Adrenal gland (tissue), 9 donors: ENCODE measurements at regions not wholly inside any gene's neighbourhood (a gene's known extent, or its start where the extent isn't known, plus 50 kb on each side); places are given as distances from the start of the nearest gene placed in this dataset.

Experiments used
- DNase-seq, 7 donors: peaks; one replicate each; pipeline ENCODE4 v3.0.0-alpha.2; 2019 to 2020
- H3K27ac ChIP-seq, 5 donors: fragments of 200-600 bp; sonication (generic) in 4 of 5; 1 replicate in 3 of 5; 2 replicates in 2 of 5; pipeline versions ENCODE4 v1.5.1 to v1.8.0; 2016 to 2020; ENCODE audit warnings: mild to moderate bottlenecking in 1 of 5
- H3K27me3 ChIP-seq: fragments of 200-600 bp; 2 replicates; pipeline ENCODE4 v1.8.0; 2021
- H3K36me3 ChIP-seq, 2 donors: fragments of 200-600 bp; replicated peaks in 1 of 2; 1 replicate in 1 of 2; 2 replicates in 1 of 2; pipeline versions ENCODE4 v1.5.1 to v1.8.0; 2018 to 2022
- H3K4me1 ChIP-seq, 2 donors: fragments of 200-600 bp; replicated peaks in 1 of 2; 1 replicate in 1 of 2; 2 replicates in 1 of 2; pipeline versions ENCODE4 v1.5.1 to v1.8.0; 2018 to 2021
- H3K4me3 ChIP-seq, 4 donors: fragments of 200-600 bp; sonication (generic) in 3 of 4; one replicate each; pipeline ENCODE4 v1.5.1; 2016 to 2018
- H3K9me3 ChIP-seq, 3 donors: fragments of 200-600 bp; sonication (generic) in 1 of 3; replicated peaks in 1 of 3; 1 replicate in 2 of 3; 2 replicates in 1 of 3; pipeline versions ENCODE4 v1.5.1 to v1.8.0; 2016 to 2021
- CTCF ChIP-seq, 6 experiments: fragments of 450-650 bp in 4 of 6; fragments of 200-600 bp in 2 of 6; sonication (generic) in 1 of 6; IDR thresholded peaks; 1 replicate in 5 of 6; 2 replicates in 1 of 6; pipeline versions ENCODE4 v1.5.1 to v1.8.0; 2016 to 2021; ENCODE audit warnings: antibody characterized with exemption in 6 of 6, mild to moderate bottlenecking in 2 of 6, moderate library complexity in 1 of 6
- POLR2A ChIP-seq, 2 donors: fragments of 450-650 bp; IDR thresholded peaks; one replicate each; pipeline ENCODE4 v1.6.1; 2017; ENCODE audit warnings: antibody characterized with exemption in 2 of 2, mild to moderate bottlenecking in 2 of 2, moderate library complexity in 1 of 2
- WGBS, 4 donors: extraction: QIAGEN DNeasy Blood & Tissue Kit in 2 of 4; methylation state at CpG; one replicate each; pipeline versions ENCODE4 v1.1.5 to v1.1.7; 2013 to 2017; 5-methylcytosine and 5-hydroxymethylcytosine counted together
- intact Hi-C, 2 donors: fragments of 100-400 bp; cut with DNase I; formaldehyde crosslinking; loops; one replicate each; pipeline versions ENCODE4 v1.14.1 to v1.15.0; 2022 to 2023
- donor health status: healthy with polysubstance abuse.
- donor health status: Bipolar disorder and iron deficiency.
- donor health status: DM: yes; HTN: yes; CAD: no.
- donor health status: DM: no; HTN: no; CAD: no.
- donor health status: DM: no; HTN: no; CAD: no.

DNA sequence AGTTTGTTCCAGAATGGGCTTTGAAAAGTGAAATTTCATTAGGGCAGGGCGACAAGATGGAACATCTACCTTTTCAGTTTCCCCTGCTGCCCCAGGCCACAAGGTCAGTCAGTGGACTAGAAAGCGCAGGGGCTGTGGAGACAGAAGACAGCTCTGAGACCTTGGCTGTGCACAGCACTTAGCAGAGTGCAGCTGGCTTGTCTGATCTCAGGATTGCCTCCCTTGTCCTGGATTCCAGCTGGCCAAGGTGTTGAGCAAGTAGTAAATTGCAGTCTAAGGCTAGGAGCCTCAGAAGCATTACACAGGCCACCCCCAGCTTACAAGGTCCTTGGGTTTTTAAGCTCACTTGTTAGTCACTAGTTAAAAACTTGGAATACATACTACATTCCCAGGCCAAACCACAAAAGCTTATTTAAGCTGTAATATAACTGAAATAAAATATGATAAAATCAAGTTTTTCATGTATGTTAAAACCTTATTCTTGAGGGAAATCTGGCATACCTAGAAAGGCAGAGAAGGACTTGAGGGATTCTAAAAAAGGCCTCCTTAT, 67.3 kb upstream of the NPY start:
- Histone ChIP-seq H3K27me3 (no peaks in the 10 kb centered on the region), H3K4me1 (no peaks in the 10 kb centered on the region), H3K9me3 (no peaks in the 10 kb centered on the region), H3K36me3 (no peaks in the 10 kb centered on the region), H3K4me3 (no peak overlapping the region), H3K27ac (no peak overlapping the region)
- 63 to 89% (median 68%) methylated on average over 2 of the region's 2 CpGs for WGBS, 4 donors
- intact Hi-C loops = no loop called here
- TF ChIP-seq CTCF (IDR thresholded peaks at IDR 0.05) (no peak), POLR2A (IDR thresholded peaks at IDR 0.05) (no peak)
- DNase-seq = no peak

DNA sequence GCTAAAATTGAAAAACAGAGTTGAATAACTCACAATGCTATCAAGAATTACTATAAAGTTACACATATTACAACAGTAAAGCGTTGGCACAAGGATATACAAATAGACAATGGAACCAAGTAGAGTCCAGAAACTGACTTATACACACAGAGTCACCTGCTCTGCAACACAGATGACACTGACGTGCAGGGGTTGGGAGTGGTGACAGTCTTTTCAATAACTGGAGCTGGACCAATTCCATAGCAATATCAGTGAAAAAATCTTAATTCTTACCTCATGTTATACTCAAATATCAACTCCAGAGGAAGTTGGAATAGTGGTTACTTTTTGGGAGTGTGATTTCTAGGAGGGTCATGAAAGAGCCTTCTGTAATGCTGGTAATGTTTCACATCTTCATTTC, 62.5 kb upstream of the NPY start:
- H3K4me3 ChIP-seq = no peak overlapping the region
- H3K27me3 ChIP-seq = no peaks in the 10 kb centered on the region
- WGBS, 4 donors = 54 to 64% (median 57%) methylated on average over 2 of the region's 2 CpGs
- intact Hi-C loops = no loop called here
- TF ChIP-seq POLR2A (IDR thresholded peaks at IDR 0.05) (no peak), CTCF (IDR thresholded peaks at IDR 0.05) (no peak)
- no peaks in the 10 kb centered on the region for H3K9me3 ChIP-seq
- H3K4me1 ChIP-seq = no peaks in the 10 kb centered on the region
- no peak overlapping the region for H3K27ac ChIP-seq
- no peak for DNase-seq
- H3K36me3 ChIP-seq = no peaks in the 10 kb centered on the region

DNA sequence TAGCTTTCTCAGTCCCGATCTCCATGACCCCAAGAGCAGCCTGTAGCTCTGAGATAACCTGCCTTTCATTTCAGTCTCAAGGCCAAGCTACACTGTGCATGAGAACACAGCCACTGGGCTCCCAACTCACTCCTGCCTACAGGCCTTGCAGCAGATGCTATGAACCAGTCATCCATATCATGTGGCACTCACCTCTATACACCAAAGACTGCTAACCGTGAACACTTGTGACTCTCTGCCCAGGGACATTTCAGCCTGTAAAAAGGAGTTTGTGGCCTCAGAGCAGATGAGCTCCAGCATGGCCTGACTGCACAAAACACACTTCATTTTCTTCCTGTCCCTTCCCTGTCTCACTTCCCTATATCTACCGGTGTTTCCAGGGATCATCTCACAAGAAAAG, 56.9 kb upstream of the NPY start:
- DNase-seq = no peak
- Histone ChIP-seq H3K4me3 (no peak overlapping the region), H3K27me3 (no peaks in the 10 kb centered on the region), H3K36me3 (no peaks in the 10 kb centered on the region), H3K9me3 (no peaks in the 10 kb centered on the region), H3K27ac (no peak overlapping the region), H3K4me1 (no peaks in the 10 kb centered on the region)
- intact Hi-C loops = no loop called here
- TF ChIP-seq POLR2A (IDR thresholded peaks at IDR 0.05) (no peak), CTCF (IDR thresholded peaks at IDR 0.05) (no peak)
- WGBS, 4 donors = 23 to 42% (median 33%) methylated on average over 3 of the region's 3 CpGs

GRCh38 chr7:24227603-24228359, 56.2 kb upstream of the NPY start:
- H3K9me3 ChIP-seq = no peaks in the 10 kb centered on the region
- H3K36me3 ChIP-seq = no peaks in the 10 kb centered on the region
- intact Hi-C loops = no loop called here
- H3K27me3 ChIP-seq = no peaks in the 10 kb centered on the region
- no peak overlapping the region for H3K27ac ChIP-seq
- 64 to 76% (median 66%) methylated on average over 7 to 8 of the region's 8 CpGs for WGBS, 4 donors
- TF ChIP-seq CTCF (IDR thresholded peaks at IDR 0.05) (no peak), POLR2A (IDR thresholded peaks at IDR 0.05) (no peak)
- H3K4me1 ChIP-seq = no peaks in the 10 kb centered on the region
- no peak overlapping the region for H3K4me3 ChIP-seq
- DNase-seq = peak in 2 of 7 donors; percentile 21 to 82
